SK-N-SH (cell line): ENCODE measurements at regions not wholly inside any gene's neighbourhood (a gene's known extent, or its start where the extent isn't known, plus 50 kb on each side); places are given as distances from the start of the nearest gene placed in this dataset.
A peak's percentile ranks its signal among the peaks of the same experiment; 100 is the strongest.

Experiments
- CTCF ChIA-PET: fragments of 300-600, 350-600 bp; formaldehyde crosslinking; extraction: SDS; loops from one replicate; lab custom pipeline; 2021; lab: Yijun Ruan, JAX
- POLR2A ChIA-PET: fragments of 350-600 bp; sonication (Branson Sonifier 250); formaldehyde crosslinking; extraction: SDS; loops from one replicate; lab custom pipeline; 2020; ENCODE audit warnings: antibody characterized with exemption, inconsistent platforms; lab: Yijun Ruan, JAX
- DNase-seq: peaks from one replicate; pipeline ENCODE4 v3.0.0; 2012
- H2AFZ ChIP-seq: fragments of 200-600 bp; sonication (generic); 2 replicates; pipeline ENCODE4 v1.8.1; 2016; ENCODE audit warnings: antibody characterized with exemption, mild to moderate bottlenecking, low read depth
- H3F3A ChIP-seq: fragments of 200-600 bp; sonication (generic); replicated peaks from 2 replicates; pipeline ENCODE3; 2016; ENCODE audit warnings: antibody characterized with exemption, mild to moderate bottlenecking; ENCODE audit not compliant: insufficient read depth
- H3K27ac ChIP-seq, 2 experiments: fragments of 200-500 bp in 1 of 2; fragments of 200-600 bp in 1 of 2; sonication (Bioruptor generic) in 1 of 2; sonication (generic), shearing (Covaris generic) in 1 of 2; 2 replicates each; pipeline versions ENCODE4 v1.5.1 to v1.6.1; 2014 to 2016; ENCODE audit warnings: low read depth in 2 of 2, inconsistent platforms in 1 of 2, low read length in 1 of 2, mild to moderate bottlenecking in 1 of 2, mixed read lengths in 1 of 2
- H3K27me3 ChIP-seq: fragments of 200-600 bp; sonication (generic), shearing (Covaris generic); 2 replicates; pipeline ENCODE4 v1.6.1; 2016; ENCODE audit warnings: mixed run types; ENCODE audit not compliant: insufficient read depth
- H3K36me3 ChIP-seq, 2 experiments: fragments of 200-500 bp in 1 of 2; fragments of 200-600 bp in 1 of 2; sonication (Bioruptor generic) in 1 of 2; sonication (generic) in 1 of 2; replicated peaks in 1 of 2; 2 replicates each; pipeline versions ENCODE3 to v1.5.1; 2014 to 2016; ENCODE audit warnings: low read length in 1 of 2, mild to moderate bottlenecking in 1 of 2; ENCODE audit not compliant: insufficient read depth in 2 of 2, control insufficient read depth in 1 of 2
- H3K4me1 ChIP-seq, 2 experiments: fragments of 200-500 bp in 1 of 2; fragments of 200-600 bp in 1 of 2; sonication (Bioruptor generic) in 1 of 2; sonication (generic), shearing (Covaris generic) in 1 of 2; 2 replicates each; pipeline versions ENCODE4 v1.5.1 to v1.6.1; 2014 to 2016; ENCODE audit warnings: low read depth in 1 of 2, low read length in 1 of 2, mixed run types in 1 of 2; ENCODE audit not compliant: insufficient read depth in 2 of 2, control insufficient read depth in 1 of 2
- H3K4me2 ChIP-seq: fragments of 200-600 bp; sonication (generic), shearing (Covaris generic); 2 replicates; pipeline ENCODE4 v1.6.1; 2017; ENCODE audit warnings: mixed run types
- H3K4me3 ChIP-seq, 2 experiments: fragments of 200-500 bp in 1 of 2; fragments of 200-600 bp in 1 of 2; sonication (Bioruptor generic) in 1 of 2; sonication (generic), shearing (Covaris generic) in 1 of 2; 2 replicates each; pipeline versions ENCODE4 v1.5.1 to v1.8.1; 2014 to 2016; ENCODE audit warnings: low read depth in 2 of 2, inconsistent platforms in 1 of 2, low read length in 1 of 2, mild to moderate bottlenecking in 1 of 2, mixed read lengths in 1 of 2, moderate library complexity in 1 of 2
- H3K79me2 ChIP-seq: fragments of 200-600 bp; sonication (generic); 2 replicates; pipeline ENCODE4 v1.8.1; 2017; ENCODE audit warnings: mild to moderate bottlenecking; ENCODE audit not compliant: insufficient read depth
- H3K9ac ChIP-seq: fragments of 200-600 bp; sonication (generic); 2 replicates; pipeline ENCODE4 v1.6.1; 2017; ENCODE audit warnings: mixed run types
- H3K9me2 ChIP-seq: fragments of 200-600 bp; sonication (generic); 2 replicates; pipeline ENCODE4 v1.6.1; 2017; ENCODE audit warnings: mixed run types
- H3K9me3 ChIP-seq: fragments of 200-600 bp; sonication (generic); 2 replicates; pipeline ENCODE4 v1.6.1; 2017; ENCODE audit warnings: mixed run types, mild to moderate bottlenecking, moderate library complexity
- H4K20me1 ChIP-seq: fragments of 200-600 bp; sonication (generic); 2 replicates; pipeline ENCODE4 v1.6.1; 2017; ENCODE audit warnings: mild to moderate bottlenecking, mixed run types; ENCODE audit not compliant: insufficient read depth
- CHD2 ChIP-seq: fragments of 150-350 bp; IDR thresholded peaks from 2 replicates; pipeline ENCODE4 v1.6.1; 2018; ENCODE audit warnings: low read length; ENCODE audit not compliant: partially characterized antibody
- CTCF ChIP-seq: fragments of 200-600 bp; sonication (generic); IDR thresholded peaks from 2 replicates; pipeline ENCODE4 v1.6.1; 2017; ENCODE audit warnings: antibody characterized with exemption, mild to moderate bottlenecking, moderate library complexity
- EP300 ChIP-seq, 2 experiments: IDR thresholded peaks; 2 replicates each; pipeline versions ENCODE4 v1.4.0 to v1.6.1; 2012; ENCODE audit warnings: borderline replicate concordance in 1 of 2, low read depth in 1 of 2, low read length in 1 of 2
- EZH2phosphoT487 ChIP-seq: fragments of 200-600 bp; sonication (generic); IDR thresholded peaks from 2 replicates; pipeline ENCODE4 v1.6.1; 2017; ENCODE audit warnings: low read depth, mixed run types, mild to moderate bottlenecking, antibody characterized with exemption, moderate library complexity, borderline replicate concordance
- FOXJ3 ChIP-seq: sonication (generic); formaldehyde crosslinking; IDR thresholded peaks from 2 replicates; pipeline ENCODE4 v1.5.1; 2020; ENCODE audit warnings: mild to moderate bottlenecking, missing genetic modification reagents
- FOXM1 ChIP-seq: IDR thresholded peaks from 2 replicates; pipeline ENCODE4 v1.4.0; 2012; ENCODE audit warnings: low read depth, mild to moderate bottlenecking
- IRF3 ChIP-seq: fragments of 150-350 bp; IDR thresholded peaks from 2 replicates; pipeline ENCODE4 v1.6.1; 2016; ENCODE audit warnings: mild to moderate bottlenecking, low read depth, low read length
- JUND ChIP-seq: IDR thresholded peaks from 2 replicates; pipeline ENCODE4 v1.4.0; 2012
- POLR2AphosphoS5 ChIP-seq: IDR thresholded peaks from 2 replicates; pipeline ENCODE4 v1.6.1; 2012; ENCODE audit warnings: low read depth, low read length
- RAD21 ChIP-seq: IDR thresholded peaks from 2 replicates; pipeline ENCODE4 v1.6.1; 2012; ENCODE audit warnings: mild to moderate bottlenecking, low read length
- RCOR1 ChIP-seq: fragments of 150-350 bp; IDR thresholded peaks from 2 replicates; pipeline ENCODE4 v1.6.1; 2017; ENCODE audit warnings: antibody characterized with exemption, low read length
- RFX5 ChIP-seq: IDR thresholded peaks from 2 replicates; pipeline ENCODE4 v1.6.1; 2012; ENCODE audit warnings: mild to moderate bottlenecking, improper control_type of control experiment, low read length
- TEAD4 ChIP-seq: IDR thresholded peaks from 2 replicates; pipeline ENCODE4 v1.4.0; 2012; ENCODE audit warnings: mild to moderate bottlenecking, borderline replicate concordance; ENCODE audit not compliant: insufficient read depth
- ZBTB33 ChIP-seq: IDR thresholded peaks from 2 replicates; pipeline ENCODE4 v1.4.0; 2012; ENCODE audit warnings: low read depth, borderline replicate concordance
- WGBS: methylation state at CpG from one replicate; pipeline ENCODE4 v1.1.6; 2017; ENCODE audit warnings: low lambda C conversion rate; 5-methylcytosine and 5-hydroxymethylcytosine counted together
- TF ChIP-seq, protein P1 (sequence below): IDR thresholded peaks from 2 replicates; pipeline ENCODE4 v1.6.1; 2012; ENCODE audit warnings: mild to moderate bottlenecking, low read depth, low read length, moderate library complexity
- TF ChIP-seq, protein P2 (sequence below): IDR thresholded peaks from 2 replicates; pipeline ENCODE4; 2012

DNA sequence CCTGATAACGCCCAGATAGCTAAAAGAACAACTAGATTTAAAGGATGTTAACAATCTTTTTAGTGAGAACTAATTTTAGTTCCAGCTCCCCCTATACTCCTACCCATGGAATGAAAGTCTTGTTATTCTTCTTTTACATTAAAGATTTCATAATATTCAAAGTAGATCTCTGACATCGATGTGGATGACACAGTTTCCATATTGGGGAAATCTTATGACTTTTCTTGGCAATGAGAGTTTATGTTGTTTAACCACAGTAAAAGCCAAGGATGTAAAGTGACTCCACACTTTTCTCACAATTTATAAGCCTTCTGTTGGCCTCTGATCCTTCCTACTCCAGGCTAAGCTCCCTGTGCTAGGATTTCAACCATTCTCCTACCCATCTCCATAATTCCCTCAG lies 332.6 kb upstream of the KCNMB2 start:
- ChIA-PET CTCF (no interaction called here), POLR2A (no interaction called here)
- 72% methylated on average over 2 of the region's 2 CpGs for WGBS
- Histone ChIP-seq H3K9me2 (no peaks in the 10 kb centered on the region), H3K9ac (no peak overlapping the region), H3K27me3 (no peaks in the 10 kb centered on the region), H4K20me1 (no peaks in the 10 kb centered on the region), H3K4me3 (no peak overlapping the region), H3F3A (no peaks in the 10 kb centered on the region), H2AFZ (peak overlapping the region; percentile 54; the same call in 1 of the 2 replicates), H3K27ac (peak overlapping the region in 1 of 2 experiments; percentile 97; a peak in 2 of 4 replicates), H3K4me1 (peaks cover 0 to 22% of the 10 kb centered on the region in 2 experiments; a peak in 3 of 4 replicates), H3K79me2 (no peaks in the 10 kb centered on the region), H3K36me3 (no peaks in the 10 kb centered on the region), H3K9me3 (no peaks in the 10 kb centered on the region), H3K4me2 (no peak overlapping the region)
- DNase-seq = no peak
- TF ChIP-seq POLR2AphosphoS5 (no peak), IRF3 (no peak), EZH2phosphoT487 (no peak), ZBTB33 (no peak), JUND (no peak)

DNA sequence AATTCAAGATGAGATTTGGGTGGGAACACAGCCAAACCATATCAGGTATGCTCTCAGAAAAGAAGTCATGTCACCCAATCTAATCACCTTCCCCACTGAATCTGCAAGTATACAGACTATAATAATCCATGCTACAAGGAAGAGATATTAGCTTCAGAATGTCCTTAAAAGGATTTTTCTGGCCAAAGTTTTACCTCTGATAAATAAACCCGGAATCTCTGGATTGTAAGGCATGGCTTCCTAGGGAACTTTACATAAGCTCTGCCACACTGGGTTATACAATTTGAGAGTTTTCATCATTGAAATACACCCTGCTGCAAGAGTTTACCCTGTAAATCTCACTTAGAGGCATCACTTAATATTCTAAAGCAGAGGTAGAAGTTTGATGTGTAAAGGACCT lies 330.5 kb upstream of the KCNMB2 start:
- CTCF ChIA-PET = interaction anchor here (0.7 to 1.7 kb wide), 2 partner anchors 43 to 1154 kb away, joined by 3 to 4 read pairs; no protein-coding TSS in a partner anchor
- no peaks in the 10 kb centered on the region for H3F3A ChIP-seq
- no peaks in the 10 kb centered on the region for H3K27me3 ChIP-seq
- no peak overlapping the region for H3K9ac ChIP-seq
- peak overlapping the region; percentile 13; the same call in 1 of the 2 replicates for H2AFZ ChIP-seq
- no peaks in the 10 kb centered on the region for H3K9me3 ChIP-seq
- peak overlapping the region; percentile 6 to 43; a peak in 1 of 4 replicates for H3K27ac ChIP-seq
- no peaks in the 10 kb centered on the region for H4K20me1 ChIP-seq
- H3K4me3 ChIP-seq = no peak overlapping the region
- WGBS = 70% methylated on average over 1 of the region's 1 CpG
- H3K4me1 ChIP-seq = peaks cover 0 to 22% of the 10 kb centered on the region in 2 experiments; a peak in 3 of 4 replicates
- H3K36me3 ChIP-seq = no peaks in the 10 kb centered on the region
- H3K9me2 ChIP-seq = no peaks in the 10 kb centered on the region
- TF ChIP-seq CTCF = no peak
- TF ChIP-seq TEAD4 = no peak
- TF ChIP-seq, protein P1, sequence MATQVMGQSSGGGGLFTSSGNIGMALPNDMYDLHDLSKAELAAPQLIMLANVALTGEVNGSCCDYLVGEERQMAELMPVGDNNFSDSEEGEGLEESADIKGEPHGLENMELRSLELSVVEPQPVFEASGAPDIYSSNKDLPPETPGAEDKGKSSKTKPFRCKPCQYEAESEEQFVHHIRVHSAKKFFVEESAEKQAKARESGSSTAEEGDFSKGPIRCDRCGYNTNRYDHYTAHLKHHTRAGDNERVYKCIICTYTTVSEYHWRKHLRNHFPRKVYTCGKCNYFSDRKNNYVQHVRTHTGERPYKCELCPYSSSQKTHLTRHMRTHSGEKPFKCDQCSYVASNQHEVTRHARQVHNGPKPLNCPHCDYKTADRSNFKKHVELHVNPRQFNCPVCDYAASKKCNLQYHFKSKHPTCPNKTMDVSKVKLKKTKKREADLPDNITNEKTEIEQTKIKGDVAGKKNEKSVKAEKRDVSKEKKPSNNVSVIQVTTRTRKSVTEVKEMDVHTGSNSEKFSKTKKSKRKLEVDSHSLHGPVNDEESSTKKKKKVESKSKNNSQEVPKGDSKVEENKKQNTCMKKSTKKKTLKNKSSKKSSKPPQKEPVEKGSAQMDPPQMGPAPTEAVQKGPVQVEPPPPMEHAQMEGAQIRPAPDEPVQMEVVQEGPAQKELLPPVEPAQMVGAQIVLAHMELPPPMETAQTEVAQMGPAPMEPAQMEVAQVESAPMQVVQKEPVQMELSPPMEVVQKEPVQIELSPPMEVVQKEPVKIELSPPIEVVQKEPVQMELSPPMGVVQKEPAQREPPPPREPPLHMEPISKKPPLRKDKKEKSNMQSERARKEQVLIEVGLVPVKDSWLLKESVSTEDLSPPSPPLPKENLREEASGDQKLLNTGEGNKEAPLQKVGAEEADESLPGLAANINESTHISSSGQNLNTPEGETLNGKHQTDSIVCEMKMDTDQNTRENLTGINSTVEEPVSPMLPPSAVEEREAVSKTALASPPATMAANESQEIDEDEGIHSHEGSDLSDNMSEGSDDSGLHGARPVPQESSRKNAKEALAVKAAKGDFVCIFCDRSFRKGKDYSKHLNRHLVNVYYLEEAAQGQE = no peak
- TF ChIP-seq FOXJ3 = no peak
- TF ChIP-seq, protein P2, sequence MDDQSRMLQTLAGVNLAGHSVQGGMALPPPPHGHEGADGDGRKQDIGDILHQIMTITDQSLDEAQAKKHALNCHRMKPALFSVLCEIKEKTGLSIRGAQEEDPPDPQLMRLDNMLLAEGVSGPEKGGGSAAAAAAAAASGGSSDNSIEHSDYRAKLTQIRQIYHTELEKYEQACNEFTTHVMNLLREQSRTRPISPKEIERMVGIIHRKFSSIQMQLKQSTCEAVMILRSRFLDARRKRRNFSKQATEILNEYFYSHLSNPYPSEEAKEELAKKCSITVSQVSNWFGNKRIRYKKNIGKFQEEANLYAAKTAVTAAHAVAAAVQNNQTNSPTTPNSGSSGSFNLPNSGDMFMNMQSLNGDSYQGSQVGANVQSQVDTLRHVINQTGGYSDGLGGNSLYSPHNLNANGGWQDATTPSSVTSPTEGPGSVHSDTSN = no peak
- no peak for TF ChIP-seq FOXM1
- no peak for TF ChIP-seq RAD21
- no peak for TF ChIP-seq RCOR1
- TF ChIP-seq CHD2 = no peak
- no peak for TF ChIP-seq EP300 (IDR thresholded peaks at IDR 0.05; ENCODE audit: borderline replicate concordance in 1 of 2, low read depth in 1 of 2, low read length in 1 of 2)
- no peak for TF ChIP-seq RFX5
- TF ChIP-seq, all 33 proteins: peak for 0
- Histone ChIP-seq H3K4me2 (no peak overlapping the region), H3K79me2 (no peaks in the 10 kb centered on the region)
- POLR2A ChIA-PET = no interaction called here
- DNase-seq = no peak
